SIG-M5 (cell line): ENCODE measurements at regions not wholly inside any gene's neighbourhood (a gene's known extent, or its start where the extent isn't known, plus 50 kb on each side); places are given as distances from the start of the nearest gene placed in this dataset.
"Not testable (repeated sequence)": the region's sequence is repeated elsewhere in the genome, so short reads cannot be mapped to it uniquely, and the experiment has no call there.

Source experiments
- DNase-seq: peaks from one replicate; lab custom pipeline; 2025; lab: John Stamatoyannopoulos, UW

DNA sequence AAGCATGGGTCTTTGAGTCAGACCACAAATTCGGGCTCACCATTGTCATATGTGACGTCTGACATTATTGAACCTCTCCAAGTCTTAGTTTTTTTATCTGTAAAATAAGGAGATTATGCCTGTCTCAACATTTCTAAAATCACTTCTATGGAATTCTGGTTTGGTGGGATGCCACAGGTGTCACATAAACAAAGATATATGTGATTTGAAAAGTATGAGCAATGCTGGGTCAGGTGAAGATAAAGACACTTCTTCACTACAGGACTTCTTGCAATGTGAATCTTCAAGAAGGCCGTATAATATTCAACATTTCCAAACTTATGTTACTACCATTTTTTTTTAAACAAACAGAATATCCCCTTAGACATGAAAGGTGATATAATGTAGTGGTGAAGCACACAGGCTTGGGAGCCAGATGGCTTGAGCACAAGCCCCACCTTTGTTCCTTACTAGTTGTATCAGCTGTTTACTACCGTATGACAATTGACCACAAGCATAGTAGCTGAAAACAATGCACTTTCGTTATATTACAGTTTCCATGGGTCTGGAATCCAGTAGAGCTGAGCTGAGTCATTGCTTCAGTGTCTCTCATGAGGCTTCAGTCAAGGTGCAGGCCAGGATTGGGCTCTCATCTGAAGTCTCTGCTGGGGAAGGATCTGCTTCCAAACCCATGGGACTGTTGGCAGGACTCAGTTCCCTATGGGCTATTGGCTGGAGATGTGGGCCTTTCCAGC lies 87.7 kb downstream of the UTP18 start:
- no peak for DNase-seq

DNA sequence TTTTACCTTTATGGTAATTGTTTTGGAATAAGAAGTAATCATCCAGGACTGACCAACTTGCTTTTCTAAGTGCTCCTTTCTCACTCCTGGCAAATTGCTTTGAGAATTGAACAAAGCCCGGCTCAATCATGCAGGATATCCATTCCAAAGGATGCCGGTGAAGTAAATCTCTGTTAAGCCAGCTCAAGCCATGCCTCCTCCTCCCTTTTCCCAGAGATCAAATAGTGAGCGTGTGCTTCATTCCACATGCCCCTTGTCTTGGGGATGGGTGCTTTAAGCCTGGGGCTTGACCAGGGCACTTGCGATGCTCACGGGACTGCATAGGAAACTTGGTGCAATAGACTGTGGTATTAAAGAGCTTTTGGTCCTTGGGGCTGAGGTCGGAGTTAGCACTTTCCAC lies 90.7 kb downstream of the UTP18 start:
- no peak for DNase-seq

GRCh38 chr17:51351890-51352289 lies 91.5 kb downstream of the UTP18 start:
- DNase-seq: no peak

DNA sequence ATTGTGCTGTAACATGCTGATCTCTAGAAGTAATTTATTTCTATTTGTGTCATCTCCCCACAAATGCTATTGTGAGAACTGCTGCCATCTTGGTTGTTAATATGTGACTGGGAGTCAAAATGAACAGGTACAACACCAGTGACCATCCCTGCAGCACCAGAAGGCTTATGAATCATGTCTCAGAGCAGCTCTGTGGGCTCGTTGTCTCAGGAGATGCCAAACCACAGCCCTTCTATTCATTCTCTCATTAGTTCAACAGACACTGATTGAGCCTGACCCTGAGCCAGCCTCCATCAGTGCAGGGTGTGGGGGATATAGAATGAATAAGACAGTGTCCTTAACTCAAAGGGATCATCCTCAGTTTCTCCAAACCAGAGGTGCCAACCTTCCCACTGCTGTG lies 92.5 kb downstream of the UTP18 start:
- DNase-seq: no peak

DNA sequence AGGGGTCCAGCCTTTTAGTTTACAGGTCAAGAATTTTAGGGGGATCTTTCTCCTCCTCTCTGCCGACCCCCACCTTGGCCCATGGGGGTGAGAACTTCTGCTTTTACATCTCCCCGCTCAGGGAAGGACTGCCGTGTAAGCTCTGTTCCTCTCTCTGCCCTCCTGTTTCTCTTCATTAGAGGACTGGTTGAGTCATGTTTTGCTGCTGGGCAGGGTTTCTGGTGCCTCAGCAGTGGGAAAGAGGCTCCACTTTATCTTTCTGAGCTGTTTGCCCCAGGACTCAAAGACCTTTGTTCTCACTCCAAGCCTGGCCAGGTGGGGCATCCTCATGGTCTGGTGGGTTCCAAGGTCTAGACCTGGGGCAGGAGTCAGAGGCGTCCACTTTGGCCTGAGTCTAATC lies 93.0 kb downstream of the UTP18 start:
- DNase-seq: no peak

DNA sequence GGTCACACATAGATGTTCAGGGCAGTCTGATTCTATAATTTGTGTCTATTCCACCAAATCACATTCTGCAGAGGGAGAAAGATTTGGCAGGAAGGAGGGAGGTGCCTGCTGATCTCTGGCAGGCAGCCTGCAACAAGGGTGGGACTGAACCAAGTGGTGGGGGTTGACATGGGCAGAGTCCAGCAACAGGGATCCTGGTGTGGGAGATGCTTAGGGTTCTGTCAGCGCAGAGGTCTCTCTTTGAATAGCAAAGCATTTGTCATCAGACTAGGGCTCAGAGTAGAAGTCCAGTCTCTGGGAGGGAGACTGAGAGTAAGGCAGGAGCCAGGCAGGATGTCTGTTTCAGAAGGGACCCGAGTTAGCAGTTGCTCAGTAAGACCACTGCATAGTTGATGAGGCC lies 94.6 kb downstream of the UTP18 start:
- no peak for DNase-seq

DNA sequence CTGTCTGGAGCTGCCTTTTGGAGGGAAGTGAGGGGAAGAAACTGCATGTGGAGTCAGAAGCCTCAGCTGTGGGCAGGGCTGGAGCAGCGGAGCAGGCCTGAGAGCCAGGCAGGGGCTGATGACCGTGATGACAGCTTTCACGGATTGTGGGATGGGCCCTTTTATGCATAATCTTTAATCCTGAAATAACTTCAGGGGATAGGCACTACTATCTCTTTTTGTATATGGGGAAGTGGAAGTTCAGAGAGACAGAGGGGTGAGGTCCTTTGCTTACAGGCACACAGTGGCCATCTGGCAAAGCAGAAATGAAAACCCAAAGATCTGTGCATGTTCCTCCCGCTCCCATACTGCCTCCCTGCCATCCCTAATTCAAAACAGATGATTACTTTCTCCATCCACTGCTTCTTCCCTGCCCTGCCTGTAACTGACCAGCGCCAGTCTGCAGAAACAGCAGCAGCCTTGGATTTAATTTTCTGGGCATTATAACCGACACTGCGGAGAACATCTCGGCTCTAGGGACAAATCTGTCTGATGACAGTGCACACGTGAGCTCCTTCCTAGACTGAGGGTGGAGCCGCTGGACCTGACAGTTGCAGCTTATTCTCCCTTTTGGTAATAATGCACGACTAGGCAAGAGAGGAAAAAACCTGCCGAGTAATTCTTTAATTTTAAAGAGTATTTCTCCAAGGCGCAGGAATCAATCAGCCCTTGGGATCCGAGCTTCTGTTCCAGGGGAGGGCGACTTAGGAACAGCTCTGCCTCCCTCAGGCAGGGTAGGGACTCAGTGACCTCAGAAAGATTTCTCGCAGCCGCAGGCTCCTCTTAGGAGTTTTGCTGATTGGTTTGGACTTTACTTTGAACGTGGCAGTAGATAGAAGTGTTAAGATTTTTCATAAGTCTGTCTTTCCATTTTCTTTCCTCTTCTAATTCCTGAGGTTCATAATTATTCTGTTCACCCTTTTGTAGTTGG lies 95.4 kb downstream of the UTP18 start:
- no peak for DNase-seq

- DNase-seq: no peak
Measured at GRCh38 chr17:51359055-51359454, 98.7 kb downstream of the UTP18 start.

- no peak for DNase-seq
Measured at GRCh38 chr17:51362811-51363585, 102.7 kb downstream of the UTP18 start.

GRCh38 chr17:51365090-51365489 lies 104.7 kb downstream of the UTP18 start:
- no peak for DNase-seq

- DNase-seq: no peak
Measured at GRCh38 chr17:51366866-51367265, 106.5 kb downstream of the UTP18 start.

DNA sequence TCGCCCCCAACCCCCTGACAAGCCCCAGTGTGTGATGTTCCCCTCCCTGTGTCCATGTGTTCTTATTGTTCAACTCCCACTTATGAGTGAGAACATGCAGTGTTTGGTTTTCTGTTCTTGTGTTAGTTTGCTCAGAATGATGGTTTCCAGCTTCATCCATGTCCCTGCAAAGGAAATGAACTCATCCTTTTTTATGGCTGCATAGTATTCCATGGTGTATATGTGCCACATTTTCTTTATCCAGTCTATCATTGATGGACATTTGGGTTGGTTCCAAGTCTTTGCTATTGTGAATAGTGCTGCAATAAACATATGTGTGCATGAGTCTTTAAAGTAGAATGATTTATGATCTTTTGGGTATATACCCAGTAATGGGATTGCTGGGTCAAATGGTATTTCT lies 107.5 kb downstream of the UTP18 start:
- DNase-seq: not testable (repeated sequence)

- no peak for DNase-seq
Measured at GRCh38 chr17:51371732-51372151, 111.4 kb downstream of the UTP18 start.

- DNase-seq: peak; percentile 82
Measured at GRCh38 chr17:51372345-51373004, 112.1 kb downstream of the UTP18 start.

GRCh38 chr17:51373489-51374152 lies 113.3 kb downstream of the UTP18 start:
- DNase-seq: no peak

DNA sequence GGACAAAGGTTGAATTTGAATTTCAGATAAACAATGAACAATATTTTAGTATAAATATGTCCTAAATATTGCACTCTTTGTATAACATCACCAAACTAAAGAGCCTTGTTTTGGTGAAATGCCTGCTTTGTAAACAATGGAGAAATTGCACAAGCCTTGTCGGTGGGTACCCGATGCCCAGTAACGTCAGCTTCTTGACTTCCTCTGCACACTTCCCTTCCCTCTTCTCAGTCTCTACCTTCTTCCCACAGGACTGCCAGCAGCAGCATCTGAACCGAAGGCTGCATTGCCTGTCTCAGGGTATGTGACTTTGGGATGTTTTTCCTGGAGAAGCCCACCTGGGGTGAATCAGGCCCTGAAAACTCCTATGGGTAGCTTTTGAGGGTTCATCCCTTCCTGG lies 113.9 kb downstream of the UTP18 start:
- no peak for DNase-seq

- no peak for DNase-seq
Measured at GRCh38 chr17:51375771-51376170, 115.4 kb downstream of the UTP18 start.

GRCh38 chr17:51376739-51377138 lies 116.4 kb downstream of the UTP18 start:
- DNase-seq: no peak

DNA sequence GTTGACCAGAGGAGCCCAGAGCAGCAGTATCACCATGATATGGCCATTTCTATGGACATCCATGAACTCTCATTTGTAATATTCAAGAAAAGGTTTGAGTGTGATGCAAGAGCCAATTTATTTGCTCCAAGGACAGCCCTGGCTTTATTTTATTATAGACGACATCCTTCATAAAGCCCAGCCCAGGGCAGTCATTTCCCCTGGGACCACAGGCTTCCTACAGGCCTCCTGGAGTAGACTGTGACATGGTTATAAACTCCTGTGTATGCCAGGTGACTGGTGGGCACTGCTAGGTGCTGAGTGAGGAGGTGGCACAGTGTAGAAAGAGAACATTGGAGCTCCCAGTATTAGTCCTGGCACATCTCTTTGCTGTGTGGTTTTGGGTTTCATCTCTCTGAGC lies 120.9 kb downstream of the UTP18 start:
- no peak for DNase-seq

DNA sequence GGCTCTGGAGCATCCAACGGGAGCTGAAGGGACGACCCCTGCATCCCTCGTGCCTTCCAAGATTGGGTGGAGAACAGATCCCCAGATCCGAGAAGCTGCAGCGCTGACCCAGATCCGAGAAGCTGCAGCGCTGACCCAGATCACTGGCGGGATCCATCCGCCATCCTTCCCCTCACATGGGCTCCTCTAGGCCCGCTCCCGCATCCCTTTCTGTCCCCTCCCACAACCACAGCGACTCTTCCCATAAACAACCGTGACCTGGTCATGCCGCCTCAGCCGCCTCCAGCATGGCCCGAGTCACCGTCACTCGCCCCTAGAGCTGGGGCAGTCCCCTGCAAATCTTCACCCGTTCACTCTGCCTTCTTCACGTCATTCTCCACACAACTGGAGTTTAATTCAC lies 124.9 kb downstream of the UTP18 start:
- DNase-seq: no peak

DNA sequence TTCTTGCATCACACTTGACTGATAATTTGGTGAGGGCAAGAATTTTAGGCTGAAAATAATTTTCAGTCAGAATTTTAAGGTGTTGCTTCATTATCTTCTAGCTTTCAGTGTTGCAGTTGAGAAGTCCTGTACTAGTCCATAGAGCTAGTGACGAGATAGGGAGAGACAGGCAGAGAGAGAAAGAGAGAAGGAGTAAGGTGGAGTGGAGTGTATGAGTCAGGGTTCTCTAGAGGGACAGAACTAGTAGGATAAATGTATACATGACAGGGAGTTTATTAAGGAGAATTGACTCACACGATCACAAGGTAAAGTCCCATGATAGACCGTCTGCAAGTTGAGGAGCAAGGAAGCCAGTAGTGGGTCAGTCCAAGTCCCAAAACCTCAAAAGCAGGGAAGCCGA lies 127.2 kb downstream of the UTP18 start:
- DNase-seq: no peak
